SKM-1 (cell line): ENCODE measurements at regions not wholly inside any gene's neighbourhood (a gene's known extent, or its start where the extent isn't known, plus 50 kb on each side); places are given as distances from the start of the nearest gene placed in this dataset.
A peak's percentile ranks its signal among the peaks of the same experiment; 100 is the strongest.

Source experiments
- DNase-seq: peaks from one replicate; lab custom pipeline; 2025; ENCODE audit not compliant: unreplicated experiment; lab: John Stamatoyannopoulos, UW

DNA sequence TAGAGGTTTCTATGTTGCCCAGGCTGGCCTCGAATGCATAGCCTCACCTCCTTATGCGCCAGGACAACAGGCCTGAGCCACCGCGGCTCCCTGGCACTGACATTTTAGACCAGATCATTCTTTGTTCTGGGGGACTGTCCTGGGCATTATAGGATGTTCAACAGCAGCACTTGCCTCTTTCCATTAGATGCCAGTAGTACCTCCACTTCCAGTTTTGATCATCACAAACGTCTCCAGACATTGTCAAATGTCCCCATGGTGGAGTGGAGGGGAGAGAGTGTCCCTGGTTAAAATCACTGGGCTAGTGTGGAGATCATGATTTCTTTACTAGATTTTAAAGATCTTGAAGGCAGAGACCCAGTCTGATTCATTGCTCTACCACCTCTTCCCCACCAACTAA lies 125.2 kb upstream of the MKLN1 start:
- no peak for DNase-seq

DNA sequence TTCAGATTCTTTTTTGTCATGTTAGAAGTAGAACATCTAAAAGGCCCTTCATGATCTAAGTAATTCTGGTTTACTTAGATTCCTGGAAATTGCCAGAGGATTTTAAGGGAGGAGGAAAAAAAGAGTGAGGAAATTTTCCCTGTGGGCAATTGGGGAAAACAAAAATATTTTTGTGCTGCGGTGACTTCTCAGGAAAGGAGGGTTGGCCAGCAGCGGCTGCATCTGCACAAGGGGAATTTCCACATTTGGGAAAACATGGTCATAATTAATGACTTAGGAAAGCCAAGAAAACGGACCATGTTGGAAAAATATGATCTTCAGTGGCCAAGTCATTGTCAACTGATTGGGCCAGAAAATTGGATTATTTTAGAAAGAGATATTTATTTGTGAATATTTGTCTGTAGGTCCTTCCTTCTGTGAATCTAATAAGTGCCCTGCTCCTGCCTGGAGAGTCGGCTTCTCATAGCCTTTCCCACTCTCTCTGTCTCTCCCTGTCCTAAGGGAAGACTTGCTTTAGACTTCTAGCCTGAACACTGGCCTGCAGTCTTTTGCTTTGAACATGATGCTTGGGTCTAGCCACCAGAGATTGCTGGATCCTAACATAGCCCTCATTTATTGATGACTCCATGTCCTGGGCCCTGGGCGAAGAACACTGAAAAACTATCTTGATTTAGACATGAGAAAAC lies 124.2 kb upstream of the MKLN1 start:
- DNase-seq = no peak

DNA sequence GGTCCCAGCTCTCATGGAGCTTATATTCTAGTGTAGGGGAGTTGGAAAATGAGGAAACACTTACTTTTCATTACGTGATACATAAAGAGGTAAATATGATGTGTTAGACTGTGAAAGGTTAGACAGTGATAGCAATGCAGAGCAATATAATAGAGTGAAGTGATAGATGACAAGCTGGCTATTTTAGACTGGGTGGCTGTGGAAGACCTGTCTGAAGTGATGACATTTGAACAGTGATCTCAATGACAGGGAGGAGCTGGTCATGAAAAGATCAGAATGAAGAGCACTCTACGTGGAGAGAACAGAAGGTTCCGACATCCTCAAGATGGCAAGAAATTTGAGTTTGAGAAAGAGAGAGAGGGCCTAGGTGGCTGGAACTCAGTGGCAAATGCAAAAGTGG lies 118.9 kb upstream of the MKLN1 start:
- no peak for DNase-seq

DNA sequence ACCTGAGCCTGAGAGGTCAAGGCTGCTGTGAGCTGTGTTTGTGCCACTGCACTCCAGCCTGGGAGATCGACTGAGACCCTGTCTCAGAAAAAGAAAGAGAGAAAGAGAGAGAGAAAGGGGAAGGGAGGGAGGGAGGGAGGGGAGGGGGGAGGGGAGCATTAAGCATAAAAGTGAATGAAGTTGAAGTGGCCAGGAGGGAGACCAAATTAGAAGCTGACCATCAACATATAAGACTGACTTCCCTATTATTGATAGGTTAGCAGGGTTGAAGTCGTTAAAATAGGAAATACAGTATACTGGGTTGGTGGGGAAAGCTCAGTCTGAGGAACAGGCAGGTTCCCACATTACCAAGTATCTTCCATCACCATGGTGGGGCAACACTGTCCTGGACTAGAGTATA lies 117.1 kb upstream of the MKLN1 start:
- no peak for DNase-seq

DNA sequence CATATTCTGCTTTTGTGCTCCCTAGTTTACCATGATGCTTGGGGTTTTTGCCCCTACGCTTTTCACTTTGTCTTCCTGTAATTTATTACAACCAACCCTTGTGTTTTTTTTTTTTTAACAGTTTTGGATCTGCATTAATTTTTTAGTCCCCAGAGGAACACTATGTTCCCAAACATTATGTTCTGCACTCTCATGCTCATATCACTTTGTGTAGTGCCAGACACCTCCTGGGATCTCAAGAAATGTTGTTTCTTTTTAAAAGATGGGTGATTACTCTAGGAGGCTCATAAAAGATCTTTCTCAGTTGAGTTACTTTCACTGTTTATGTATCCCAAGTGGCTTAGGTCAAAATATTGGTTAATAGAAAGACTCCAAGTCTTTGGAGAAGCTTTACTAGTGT lies 116.2 kb upstream of the MKLN1 start:
- no peak for DNase-seq

DNA sequence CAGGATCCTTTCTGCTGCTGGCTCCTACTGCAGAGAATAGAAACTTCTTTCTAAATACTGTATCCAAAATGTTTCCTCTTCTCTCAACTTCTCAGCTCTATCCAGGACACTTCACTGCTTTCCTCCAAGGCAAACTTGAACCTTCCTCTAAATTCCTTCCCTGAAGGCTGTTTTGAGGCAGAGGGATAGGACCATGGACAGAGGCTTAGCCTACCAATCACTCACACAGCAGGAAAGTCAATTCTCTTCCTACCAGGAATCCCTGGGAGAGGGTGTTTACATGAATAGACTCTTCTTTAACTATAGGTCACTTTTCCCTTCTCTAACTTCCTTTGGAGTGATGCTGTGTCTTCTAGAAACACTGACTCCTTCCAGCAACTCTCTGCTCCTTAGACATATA lies 115.6 kb upstream of the MKLN1 start:
- DNase-seq = no peak

DNA sequence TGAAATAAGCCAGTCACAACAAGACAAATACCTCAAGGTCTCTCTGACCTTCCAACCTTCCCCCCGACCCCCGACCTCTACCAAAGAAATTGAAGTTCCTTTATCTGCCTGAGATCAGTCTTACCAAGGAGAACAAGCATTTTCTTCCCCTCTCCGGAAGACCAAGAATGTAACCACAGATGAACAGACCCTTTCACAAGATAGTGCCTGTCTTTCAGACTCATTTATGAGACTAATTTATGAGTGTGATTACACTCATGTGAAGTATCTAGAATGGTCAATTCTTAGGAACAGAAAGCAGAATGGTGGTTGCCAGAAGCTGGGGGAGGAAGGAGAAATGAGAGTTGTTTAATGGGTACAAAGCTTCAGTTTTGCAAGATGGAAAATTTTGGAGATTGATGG lies 108.9 kb upstream of the MKLN1 start:
- DNase-seq = no peak

DNA sequence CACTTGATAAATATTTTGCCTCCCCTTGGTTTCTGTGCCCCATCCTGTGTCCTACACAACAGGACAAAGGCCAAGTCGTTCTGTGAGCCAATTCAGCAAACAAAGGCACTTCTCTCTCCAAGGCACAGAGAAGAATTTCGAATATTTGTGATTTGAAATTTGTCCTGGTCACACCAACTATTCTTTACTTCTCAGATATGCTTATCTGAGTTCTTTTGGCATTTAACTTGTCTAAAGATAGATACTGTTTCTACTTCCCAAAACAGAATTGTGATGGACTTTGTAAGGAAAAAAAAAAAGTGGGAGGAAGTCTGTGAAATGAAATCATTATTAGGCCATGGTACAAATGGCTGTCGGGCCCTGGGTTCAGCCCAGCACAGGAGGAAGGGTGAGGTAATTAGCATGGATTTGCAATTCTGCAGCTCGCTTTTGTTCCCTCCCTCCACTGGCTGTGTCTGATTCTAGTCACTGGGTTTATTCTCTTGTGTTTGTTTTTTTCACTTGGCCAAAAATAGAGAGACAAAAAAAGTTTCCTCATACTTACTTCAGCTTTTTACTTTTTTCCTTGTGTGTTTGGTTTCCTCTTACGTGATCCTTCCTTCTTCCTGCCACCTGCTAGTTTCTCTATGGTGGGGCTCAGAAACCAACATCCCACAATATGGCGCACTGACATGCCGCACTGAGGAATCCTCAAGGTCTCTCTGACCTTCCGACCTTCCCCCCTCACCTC lies 108.2 kb upstream of the MKLN1 start:
- DNase-seq = peak; percentile 57

DNA sequence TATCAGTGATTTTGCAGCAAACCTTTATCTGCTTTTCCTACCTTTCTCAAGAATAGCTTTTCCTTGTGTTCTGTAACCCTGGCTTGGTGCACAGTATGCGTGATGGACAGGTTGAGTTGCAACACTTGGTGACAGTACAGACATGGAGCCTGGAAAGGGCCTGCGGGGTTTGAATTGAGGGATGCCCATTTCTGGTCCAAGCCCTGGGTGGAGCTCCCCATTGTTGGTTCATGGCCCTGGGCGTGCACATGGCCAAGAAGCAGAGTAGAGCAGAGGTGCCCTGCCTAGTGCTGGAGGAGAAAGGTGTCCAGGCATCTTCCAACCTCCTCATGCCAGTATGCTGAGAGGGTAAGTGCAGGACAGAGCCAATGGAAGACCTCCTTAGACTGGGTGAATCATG lies 106.6 kb upstream of the MKLN1 start:
- no peak for DNase-seq

DNA sequence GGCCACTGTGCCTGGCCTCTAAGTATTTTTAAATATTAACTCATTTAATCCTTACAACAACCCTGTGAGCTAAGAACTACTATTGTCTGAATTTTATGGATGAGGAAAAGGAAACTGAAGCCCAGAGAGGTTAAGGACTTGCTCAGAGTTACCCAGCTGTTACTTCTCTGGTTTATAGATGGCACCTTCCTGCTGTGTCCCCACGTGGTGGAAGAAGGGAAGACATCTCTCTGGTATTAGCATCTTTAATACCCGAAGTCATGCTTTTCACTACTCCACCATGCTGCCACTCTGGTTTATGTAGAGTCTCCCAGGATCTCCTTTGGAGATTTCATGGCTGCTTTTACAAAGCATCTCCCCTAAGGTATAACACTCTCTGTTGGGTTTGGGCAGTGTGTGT lies 105.5 kb upstream of the MKLN1 start:
- no peak for DNase-seq

DNA sequence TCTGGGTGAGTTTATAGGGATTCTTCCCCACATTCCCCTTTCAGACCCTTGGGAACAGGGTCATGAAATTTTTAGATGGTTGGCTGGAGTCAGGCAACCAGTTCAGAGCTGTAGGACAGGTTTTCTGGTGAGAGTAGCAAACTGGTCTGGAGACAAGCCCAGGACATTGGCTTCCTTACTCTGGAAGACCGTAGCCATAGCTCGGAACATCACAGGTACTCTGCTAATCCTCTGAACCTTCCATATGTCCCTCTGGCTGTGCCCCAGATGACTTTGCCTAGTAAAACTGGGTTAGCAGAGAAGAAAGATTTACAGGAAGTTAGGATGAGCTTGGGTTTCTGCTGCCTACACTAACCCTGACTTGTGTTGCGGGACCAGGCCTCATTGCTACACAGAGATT lies 104.5 kb upstream of the MKLN1 start:
- DNase-seq = no peak

DNA sequence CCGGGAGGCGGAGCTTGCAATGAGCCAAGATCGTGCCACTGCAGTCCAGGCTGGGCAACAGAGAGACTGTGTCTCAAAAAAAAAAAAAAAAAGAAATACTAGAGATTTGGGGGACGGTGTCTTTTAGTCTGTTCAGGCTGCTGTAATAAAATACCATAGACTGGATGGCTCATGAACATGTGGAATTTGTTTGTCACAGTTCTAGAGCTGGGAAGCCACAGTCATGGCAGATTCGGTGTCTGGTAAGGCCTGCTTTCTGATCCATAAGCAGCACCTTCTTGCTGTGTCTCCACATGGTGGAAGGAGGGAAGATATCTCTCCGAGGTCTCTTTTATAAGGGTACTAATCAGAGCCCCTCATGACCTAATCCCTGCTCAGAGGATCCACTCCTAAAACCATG lies 102.7 kb upstream of the MKLN1 start:
- no peak for DNase-seq

DNA sequence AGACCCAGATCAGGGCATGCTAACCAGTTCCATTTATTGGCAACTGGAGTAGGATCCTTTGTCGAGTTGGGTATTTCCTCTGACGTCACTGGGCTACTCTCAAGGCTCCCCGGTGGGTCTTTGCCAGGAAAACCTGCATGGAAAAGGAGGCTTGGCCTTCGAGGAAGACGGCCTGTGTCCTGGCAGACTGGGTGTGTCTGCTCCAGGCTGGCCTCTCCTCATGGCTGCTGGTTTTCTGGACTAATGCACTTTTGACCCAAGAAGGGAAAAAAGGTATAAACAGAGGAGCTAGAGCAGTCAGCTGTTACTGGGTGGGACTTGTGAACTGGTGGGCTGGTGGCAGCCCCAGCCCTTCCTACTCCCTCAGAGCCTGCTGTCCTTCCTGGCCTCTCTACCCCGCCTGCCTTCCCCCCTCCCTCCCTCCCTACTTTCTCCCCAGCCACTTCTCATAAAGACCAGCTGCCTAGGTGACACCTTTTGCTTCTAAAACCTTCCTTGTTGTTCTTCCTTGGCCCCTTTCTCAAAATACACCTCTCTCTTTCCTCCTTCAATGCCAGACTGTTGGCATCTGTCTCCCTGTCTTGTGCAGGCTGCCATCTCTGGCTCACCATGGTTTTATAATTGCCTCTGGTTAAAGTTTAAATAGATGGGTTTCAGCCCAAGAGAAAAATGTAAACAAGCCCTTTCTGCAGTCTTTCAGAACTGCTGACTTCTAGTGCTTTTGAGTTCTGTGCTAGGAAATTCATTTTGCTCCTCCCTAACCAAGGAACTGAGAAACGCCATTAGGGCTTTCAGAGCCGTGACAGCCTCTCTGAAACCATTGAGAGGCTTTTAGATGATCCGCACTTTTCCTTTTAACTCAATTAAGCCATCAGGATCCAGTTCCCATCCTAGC lies 101.8 kb upstream of the MKLN1 start:
- no peak for DNase-seq

DNA sequence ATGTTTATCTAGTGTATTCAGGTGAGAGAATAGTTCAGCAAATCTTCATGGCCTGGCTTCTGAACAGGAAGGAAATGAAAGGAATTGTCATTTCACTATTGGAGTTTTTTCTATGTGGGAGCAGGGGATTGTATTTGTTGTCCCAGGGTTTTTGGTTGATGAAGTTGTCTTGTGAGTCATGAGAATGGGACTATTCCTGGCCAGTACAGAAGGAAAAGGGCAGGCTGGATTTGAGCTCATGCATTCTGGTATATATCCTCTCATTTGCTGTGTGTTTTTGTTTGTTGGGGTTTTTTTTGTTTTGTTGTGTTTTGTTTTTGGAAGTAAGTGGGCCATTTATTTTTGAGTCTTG lies 101.2 kb upstream of the MKLN1 start:
- no peak for DNase-seq

DNA sequence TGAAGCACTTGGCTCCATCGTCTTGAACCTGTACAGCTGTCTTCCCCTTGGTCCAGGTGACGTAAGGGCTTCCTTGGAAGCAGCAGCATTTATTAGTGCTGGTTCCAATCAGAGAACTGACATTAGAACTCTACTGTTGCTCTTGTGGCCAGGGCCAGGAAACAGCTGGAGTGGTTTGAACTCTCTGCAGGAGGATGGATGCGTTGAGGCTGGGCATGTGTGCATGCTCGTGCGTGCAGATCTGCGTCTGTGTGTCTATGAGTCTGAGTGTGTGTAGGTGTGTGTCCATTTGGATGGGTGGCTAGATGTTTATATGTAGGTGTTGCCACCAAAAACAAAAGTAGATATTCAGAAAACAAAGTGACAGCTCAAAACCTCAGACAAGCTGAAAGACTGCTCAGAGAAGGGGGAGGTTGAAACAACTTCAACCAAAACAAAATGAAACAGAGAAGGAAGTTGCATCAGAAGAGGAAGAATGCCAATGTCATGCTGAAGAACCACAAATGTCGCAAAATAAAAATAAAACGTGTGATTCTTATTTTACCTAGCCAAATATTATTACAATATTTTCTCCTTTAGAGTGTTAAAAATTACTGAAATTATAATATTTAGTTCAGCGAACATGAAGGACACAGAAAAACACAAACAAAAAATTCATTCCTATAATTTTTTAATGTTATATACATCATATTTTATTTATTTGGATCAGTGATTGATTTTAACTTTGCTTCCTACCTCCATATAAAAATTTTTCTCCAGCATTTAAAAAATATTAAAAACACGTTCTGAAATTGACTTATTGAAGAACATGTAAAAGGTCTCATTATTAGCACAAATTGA lies 96.1 kb upstream of the MKLN1 start:
- DNase-seq = peak; percentile 49

DNA sequence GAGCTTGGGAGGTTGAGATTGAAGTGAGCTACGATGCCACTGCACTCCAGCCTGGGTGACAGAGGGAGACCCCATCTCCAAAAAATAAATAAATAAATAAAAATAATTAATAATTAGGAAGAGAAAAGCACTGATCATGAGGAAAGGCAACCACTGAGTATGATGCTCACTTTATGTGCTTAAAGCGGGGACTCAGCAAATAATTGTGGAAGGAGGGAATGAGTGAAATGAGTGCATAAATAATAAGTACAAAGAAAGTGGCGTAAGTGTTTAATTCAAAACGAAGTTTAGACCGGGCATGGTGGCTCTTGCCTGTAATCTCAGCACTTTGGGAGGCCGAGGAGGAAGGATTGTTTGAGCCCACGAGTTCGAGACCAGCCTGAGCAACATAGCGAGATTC lies 94.9 kb upstream of the MKLN1 start:
- no peak for DNase-seq

DNA sequence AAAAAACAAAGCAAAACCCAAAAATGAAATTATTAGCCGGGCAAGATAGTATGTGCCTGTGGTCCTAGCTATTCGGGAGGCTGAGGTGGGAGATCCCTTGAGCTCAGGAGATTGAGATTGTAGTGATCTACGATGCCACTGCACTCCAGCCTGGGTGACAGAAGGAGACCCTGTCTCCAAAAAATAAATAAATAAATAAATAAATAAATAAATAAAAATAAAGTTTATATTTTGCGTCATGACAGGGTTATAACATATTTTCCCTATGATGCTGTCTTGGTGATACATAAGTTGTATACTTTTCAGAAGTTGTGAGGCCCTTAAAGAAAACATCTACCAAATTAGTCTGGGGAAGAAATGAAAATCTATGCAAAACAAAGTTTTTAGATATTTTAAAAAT lies 94.5 kb upstream of the MKLN1 start:
- DNase-seq = no peak

DNA sequence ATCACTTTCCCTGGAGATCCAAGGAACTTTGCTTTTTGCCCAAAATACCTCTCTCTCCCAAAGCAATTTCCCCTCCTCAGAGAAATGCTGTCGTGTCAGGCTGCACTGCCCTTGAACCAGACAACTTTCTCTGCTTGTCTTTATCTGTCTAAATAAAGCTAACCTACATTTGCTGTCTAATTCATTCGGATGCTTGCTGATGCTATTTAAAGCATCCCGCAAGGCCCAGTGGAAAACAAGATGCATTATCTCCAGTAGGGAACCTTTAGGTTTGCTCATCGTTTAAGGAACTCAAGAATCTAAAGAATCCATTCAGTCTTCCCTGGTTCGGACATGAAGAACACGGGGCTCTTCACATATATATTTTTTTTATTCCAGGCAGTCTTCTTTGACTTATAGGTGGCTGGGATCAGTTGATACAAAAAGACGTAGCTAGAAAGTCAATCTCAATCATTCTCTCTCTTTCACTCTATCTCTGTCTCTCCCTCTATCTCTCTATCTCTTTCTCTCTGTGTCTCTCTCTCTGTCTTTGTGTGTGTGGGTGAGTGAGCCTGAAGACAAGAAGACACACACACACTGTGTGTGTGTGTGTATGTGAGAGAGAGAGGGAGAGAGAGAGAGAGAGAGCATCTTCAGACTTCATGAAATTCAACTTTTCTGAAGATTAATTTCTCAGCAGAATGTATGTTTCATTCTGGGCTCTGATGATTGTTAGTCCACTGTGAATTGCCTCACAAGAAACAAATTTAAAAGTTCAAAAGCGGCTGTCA lies 92.8 kb upstream of the MKLN1 start:
- no peak for DNase-seq

DNA sequence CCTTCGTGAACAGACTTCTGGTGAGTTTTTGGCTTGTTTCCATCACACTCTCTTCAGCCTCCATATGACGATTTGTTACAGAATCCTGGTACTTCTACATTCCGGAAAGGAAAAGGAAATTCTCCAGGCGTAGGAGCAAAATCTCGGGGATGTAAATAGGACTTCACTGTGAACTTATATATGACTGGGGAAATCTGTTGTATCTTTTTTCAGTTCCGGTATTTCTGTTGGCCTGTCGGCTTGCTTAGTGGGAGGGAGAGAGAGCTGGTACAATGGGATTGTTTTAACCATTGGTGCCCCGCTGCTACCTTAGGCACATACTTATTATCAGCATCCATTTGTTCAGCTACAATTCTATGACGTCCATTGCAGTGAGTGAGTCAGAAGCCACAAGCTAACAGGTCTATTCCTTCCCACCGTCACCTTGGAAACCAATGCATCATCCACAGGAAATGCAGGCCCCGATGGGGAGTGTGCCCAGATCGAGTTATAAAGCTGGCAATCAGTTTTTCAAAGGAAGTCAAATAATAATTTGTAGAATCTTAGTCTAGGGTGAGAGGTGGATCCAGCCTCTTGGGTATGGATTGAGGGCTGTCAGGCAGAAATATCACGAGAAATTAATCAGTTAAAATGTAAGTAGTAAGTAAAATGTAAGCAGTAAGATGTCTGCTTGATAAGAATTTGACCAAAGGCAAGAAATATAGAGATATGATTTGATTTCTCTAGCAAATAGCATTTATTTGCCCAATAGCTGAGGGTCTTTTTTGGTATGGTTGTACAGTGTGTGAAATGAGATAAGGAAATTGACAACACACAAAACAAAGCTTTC lies 92.0 kb upstream of the MKLN1 start:
- no peak for DNase-seq

DNA sequence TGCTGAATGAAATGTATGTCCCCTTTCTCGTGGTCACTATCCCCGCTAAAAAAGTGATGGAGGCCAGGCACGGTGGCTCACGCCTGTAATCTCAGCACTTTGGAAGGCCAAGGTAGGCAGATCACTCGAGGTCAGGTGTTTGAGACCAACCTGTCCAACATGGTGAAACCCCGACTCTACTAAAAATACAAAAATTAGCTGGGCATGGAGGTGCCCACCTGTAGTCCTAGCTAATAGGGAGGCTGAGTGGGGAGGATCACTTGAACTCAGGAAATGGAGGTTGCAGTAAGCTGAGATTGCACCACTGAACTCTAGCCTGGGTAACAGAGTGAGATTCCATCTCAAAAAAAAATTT lies 91.4 kb upstream of the MKLN1 start:
- no peak for DNase-seq
